HG03135 (cell line): ENCODE measurements at regions not wholly inside any gene's neighbourhood (a gene's known extent, or its start where the extent isn't known, plus 50 kb on each side); places are given as distances from the start of the nearest gene placed in this dataset.

Experiments used
- ATAC-seq: cut with Tn5 transposase; IDR thresholded peaks from one replicate; pipeline ENCODE4 v1.9.1; 2021; ENCODE audit warnings: mild to moderate bottlenecking, moderate library complexity; ENCODE audit not compliant: unreplicated experiment

GRCh38 chr5:158644301-158644700, 455.4 kb downstream of the EBF1 start:
- no peak for ATAC-seq

GRCh38 chr5:158643840-158644239, 455.9 kb downstream of the EBF1 start:
- no peak for ATAC-seq

DNA sequence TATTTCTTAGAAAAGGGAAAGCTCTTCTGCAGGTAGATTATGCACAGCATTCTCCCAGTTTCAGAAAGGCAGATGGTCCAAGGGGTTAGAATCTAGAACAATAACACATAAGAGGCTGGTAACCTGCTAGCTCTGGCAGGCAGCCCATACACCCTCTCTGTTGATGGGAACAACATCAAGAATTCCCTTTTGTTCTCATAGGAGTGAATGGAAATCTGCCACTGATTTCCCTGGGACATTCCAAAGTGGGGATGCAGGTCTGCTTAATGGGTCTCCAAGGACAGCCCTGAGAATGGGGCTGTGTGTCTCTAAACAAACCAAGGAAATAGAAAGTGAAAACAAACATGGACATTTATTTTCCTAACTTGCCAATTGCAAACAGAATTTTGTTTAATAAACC, 456.8 kb downstream of the EBF1 start:
- ATAC-seq, result no peak

- no peak for ATAC-seq
Measured at GRCh38 chr5:158641016-158641415, 458.7 kb downstream of the EBF1 start.

- ATAC-seq, result no peak
Measured at GRCh38 chr5:158640593-158640980, 459.1 kb downstream of the EBF1 start.

GRCh38 chr5:158639881-158640592, 459.7 kb downstream of the EBF1 start:
- no peak for ATAC-seq

DNA sequence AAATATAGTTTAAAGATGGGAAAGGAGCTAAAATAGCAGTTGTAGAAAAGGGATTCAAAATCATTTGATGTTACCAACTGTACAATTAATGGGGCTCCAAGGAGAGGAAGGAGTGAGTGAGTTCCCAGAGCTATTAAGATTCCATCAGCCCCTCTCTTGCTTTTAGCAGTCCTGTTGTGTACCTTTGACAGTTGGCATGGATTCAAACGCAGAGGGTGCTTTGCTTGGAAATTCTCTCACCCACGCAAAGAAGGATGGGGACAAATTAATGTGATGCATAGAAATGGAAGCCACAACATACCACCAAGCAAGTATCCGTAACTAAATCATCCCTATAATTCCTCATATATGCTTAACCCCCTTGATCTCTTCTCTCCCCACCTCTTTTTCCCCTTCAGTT, 461.3 kb downstream of the EBF1 start:
- ATAC-seq, result no peak

GRCh38 chr5:158637039-158637438, 462.7 kb downstream of the EBF1 start:
- no peak for ATAC-seq

DNA sequence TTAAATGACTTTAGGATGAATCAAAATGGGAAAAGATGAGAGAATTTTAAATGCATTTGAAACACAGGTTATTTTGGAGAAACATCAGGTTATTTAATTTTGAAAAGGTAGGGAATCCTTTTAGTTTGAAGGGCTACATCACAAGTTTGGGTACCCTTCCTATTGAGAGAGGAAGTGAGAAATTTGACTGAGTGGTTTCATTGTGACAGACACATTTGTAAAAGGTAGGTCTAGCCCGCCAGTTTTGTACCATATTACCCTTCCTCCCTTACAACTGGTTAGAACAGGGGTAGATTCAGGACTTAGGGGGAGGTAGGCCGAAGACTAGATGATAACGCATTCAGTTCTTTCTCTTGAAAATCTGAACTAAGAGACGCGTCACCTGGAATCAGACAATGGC, 464.2 kb downstream of the EBF1 start:
- no peak for ATAC-seq

DNA sequence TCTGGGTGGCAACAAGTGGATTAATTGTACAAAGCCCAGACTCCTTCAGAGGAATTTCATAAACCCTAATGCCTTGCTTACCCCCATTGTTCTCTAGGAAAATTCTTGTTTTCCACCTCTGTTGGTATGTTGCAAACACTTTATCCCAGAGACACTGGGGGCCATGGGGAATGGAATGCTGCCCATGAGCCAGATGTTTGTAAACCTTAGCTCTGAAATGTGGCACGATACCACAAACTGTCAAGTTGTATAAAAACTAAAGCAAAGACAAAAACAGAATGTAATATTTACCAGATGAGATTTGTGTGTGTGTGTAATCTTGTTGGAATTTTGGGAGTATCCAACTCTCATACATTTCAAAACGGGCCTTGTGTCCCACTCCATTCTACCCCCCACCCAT, 465.0 kb downstream of the EBF1 start:
- no peak for ATAC-seq

GRCh38 chr5:158629591-158630312, 470.0 kb downstream of the EBF1 start:
- no peak for ATAC-seq

DNA sequence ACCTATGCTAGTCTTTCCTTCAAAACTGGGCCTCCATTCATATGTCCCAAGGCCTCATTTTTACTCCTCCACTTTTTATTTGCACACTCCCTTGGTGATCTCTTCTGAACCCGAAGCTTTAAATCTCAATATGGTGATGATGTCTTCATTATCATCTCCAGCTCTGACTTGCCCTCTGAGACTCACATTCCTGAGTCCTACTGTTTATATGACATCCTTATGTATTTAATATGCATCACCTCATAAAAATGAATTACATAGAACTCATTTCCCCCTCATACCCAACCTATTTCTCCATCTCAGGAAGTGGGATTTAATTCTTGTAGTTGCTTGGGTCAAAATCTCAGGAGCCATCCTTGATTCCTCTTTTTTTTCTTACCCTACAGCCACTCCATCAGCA, 473.0 kb downstream of the EBF1 start:
- ATAC-seq, result no peak

GRCh38 chr5:158623971-158624370, 475.7 kb downstream of the EBF1 start:
- ATAC-seq, result no peak

GRCh38 chr5:158621391-158621790, 478.3 kb downstream of the EBF1 start:
- ATAC-seq, result no peak

- ATAC-seq, result no peak
Measured at GRCh38 chr5:158619083-158619788, 480.5 kb downstream of the EBF1 start.

DNA sequence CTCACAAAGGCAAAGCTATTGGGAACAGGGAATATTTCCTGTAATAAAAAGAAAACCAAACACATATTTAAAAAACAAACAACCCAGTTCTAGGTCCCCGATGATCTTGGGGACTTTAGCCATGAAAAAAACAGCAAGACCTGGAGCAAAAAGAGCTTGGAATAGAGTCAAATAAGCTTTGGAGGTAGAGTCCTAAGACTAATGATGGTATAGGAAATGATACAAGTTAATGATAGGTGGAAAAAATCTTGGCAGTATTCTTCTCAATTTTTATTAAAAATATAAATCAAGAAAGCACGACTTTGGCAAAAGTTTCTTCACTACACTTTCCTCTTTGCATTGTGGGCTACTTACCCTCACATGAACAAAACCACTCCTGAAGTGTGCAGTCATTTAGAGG, 481.5 kb downstream of the EBF1 start:
- ATAC-seq, result no peak

DNA sequence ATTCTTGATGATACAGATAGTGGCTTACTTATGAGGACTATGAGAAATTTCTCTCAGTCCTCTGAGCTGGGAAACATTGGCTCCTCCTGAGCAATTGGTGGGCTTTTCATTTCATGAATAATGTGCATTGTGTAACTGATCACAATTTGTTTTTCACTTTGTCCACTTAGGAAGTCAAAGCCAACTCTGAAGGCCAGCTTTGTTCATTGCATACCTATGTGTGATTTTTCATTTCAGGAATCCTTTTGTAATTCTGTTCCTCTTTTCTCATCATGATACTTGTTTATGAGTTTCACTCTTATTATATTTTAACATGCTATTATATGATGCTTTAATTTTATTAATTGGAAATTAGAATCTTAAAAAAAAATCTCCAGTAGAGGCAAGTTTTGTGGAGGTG, 483.0 kb downstream of the EBF1 start:
- no peak for ATAC-seq

- ATAC-seq, result no peak
Measured at GRCh38 chr5:158614951-158615350, 484.8 kb downstream of the EBF1 start.

DNA sequence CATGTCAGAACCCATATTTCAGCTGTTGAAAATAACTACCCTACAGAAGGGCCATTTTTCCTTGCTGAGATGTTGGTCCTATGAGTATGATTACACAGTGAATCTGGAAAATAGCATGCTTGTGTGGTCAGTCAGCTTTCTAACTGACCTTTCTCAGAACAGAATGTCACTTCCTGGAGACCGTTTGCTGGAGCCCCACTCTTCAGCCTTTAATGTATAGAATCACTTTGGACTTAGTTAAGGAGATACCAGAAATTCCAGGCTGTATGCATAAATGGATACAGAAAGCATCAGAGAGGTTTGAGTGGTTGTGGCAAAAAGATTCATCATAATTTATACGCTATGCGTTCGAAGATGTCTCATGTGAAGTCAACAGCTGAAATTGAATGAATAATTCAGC, 488.1 kb downstream of the EBF1 start:
- ATAC-seq, result no peak

DNA sequence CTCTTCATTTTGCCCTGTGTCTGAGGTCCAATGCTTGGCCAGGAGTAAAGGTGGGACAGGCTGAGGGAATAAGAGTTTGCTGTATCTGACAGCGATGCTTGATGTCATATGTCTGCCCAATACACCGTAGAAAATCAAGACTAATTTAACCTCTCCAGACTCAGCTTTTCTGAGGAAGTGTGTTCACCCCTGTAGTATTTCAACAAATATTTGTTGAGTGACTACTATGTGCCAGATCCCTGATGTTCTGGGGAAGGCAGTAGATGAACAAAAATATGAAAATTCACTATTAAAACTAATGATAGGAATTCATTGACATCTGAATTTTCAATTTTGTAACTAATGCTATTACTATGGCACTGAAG, 489.7 kb downstream of the EBF1 start:
- no peak for ATAC-seq

DNA sequence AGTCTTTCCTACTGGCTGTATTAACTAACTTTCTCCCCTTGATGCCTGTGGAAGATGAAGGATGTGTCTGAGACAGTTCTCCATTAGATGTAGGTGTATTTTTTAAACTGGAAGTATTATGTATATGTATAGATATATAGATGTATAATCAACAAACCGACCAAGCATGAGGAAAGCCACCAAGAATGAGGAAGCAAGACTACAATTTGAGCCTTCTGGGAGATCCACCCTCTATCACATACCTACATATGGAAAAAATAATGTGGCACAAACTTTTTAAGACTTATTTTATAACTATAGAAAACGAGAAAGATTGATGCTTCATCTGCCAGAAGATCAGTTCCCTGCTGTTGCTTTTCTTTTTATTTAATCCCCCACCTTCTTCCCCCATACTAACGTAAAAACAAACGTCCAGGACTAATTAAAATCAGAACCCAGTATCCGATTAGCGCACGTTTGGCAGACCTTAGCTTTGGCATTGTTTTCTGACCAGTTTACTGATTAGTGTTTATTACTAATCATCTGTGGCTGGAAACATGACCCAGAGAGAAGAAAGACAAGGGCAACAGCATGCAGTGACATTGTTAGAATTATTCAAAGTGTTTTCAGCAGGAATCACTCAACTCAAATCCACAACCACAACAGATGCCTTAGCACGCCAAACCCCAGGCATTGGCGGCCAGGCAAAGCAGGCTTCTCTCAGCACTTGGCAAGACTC, 490.2 kb downstream of the EBF1 start:
- no peak for ATAC-seq

DNA sequence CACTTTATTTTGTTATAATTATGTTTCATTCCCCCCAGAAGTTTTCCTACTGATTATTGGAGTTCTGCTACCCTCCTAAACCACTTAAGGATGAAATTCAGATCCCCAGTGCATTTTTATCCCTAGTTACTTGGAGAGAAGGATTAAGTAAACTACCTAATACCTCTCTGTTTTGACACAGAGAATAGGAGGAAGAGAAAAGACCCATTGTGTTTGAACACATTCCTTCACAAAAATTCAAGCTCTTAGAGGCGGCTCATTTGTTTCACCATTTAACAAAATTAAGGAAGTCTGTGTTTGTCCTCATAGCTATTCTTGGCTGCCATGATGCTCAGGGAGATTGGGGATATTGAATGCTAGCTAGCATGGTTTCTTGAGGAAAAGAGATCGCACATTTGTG, 492.6 kb downstream of the EBF1 start:
- ATAC-seq, result no peak
